WTC11 (cell line): ENCODE measurements at regions not wholly inside any gene's neighbourhood (a gene's known extent, or its start where the extent isn't known, plus 50 kb on each side); places are given as distances from the start of the nearest gene placed in this dataset.
A peak's percentile ranks its signal among the peaks of the same experiment; 100 is the strongest.

Source experiments
- ATAC-seq: fragments of 200-7000 bp; cut with Tn5 transposase; 2 replicates; pipeline ENCODE4 v1.10.0; 2021; ENCODE audit warnings: mild to moderate bottlenecking, moderate library complexity
- CTCF ChIA-PET: fragments of 300-600 bp; sonication (Branson Sonifier 250); formaldehyde crosslinking; loops from one replicate; lab custom pipeline; 2021; ENCODE audit warnings: antibody characterized with exemption; lab: Charles Lee
- POLR2A ChIA-PET: fragments of 350-600 bp; sonication (Branson Sonifier 250); formaldehyde crosslinking; loops from one replicate; lab custom pipeline; 2021; ENCODE audit warnings: antibody characterized with exemption; lab: Charles Lee
- DNase-seq: peaks from one replicate; pipeline ENCODE4 v3.0.0; 2021; ENCODE audit warnings: low spot score
- H3K27ac Mint-ChIP-seq: 2 replicates; pipeline ENCODE4 v1.8.0; 2021; ENCODE audit warnings: mixed read lengths
- H3K27me3 Mint-ChIP-seq: 2 replicates; pipeline ENCODE4 v1.8.0; 2021; ENCODE audit warnings: low read depth, mild to moderate bottlenecking, moderate library complexity, mixed read lengths
- H3K36me3 Mint-ChIP-seq: 2 replicates; pipeline ENCODE4 v1.8.0; 2021; ENCODE audit warnings: mixed read lengths
- H3K4me1 Mint-ChIP-seq: 2 replicates; pipeline ENCODE4 v1.8.0; 2022; ENCODE audit warnings: mixed read lengths
- H3K4me3 Mint-ChIP-seq: 2 replicates; pipeline ENCODE4 v1.8.0; 2021; ENCODE audit warnings: mild to moderate bottlenecking, moderate library complexity, mixed read lengths
- H3K9me3 Mint-ChIP-seq: 2 replicates; pipeline ENCODE4 v1.8.0; 2021; ENCODE audit warnings: mixed read lengths
- ATF1 ChIP-seq: sonication (generic); formaldehyde crosslinking; IDR thresholded peaks from 2 replicates; pipeline ENCODE4 v1.8.1; 2023; ENCODE audit warnings: mild to moderate bottlenecking, moderate library complexity, missing genetic modification reagents
- CBFB ChIP-seq: sonication (generic); formaldehyde crosslinking; IDR thresholded peaks from 2 replicates; pipeline ENCODE4 v1.8.1; 2022; ENCODE audit warnings: mild to moderate bottlenecking, low read depth, missing genetic modification reagents
- CREM ChIP-seq: sonication (generic); formaldehyde crosslinking; IDR thresholded peaks from 2 replicates; pipeline ENCODE4 v1.8.1; 2022; ENCODE audit warnings: mild to moderate bottlenecking, missing genetic modification reagents, moderate library complexity
- ELF4 ChIP-seq: sonication (generic); formaldehyde crosslinking; IDR thresholded peaks from 2 replicates; pipeline ENCODE4 v1.8.1; 2022; ENCODE audit warnings: low read depth, mild to moderate bottlenecking, moderate library complexity, missing genetic modification reagents
- FOXP1 ChIP-seq: sonication (generic); formaldehyde crosslinking; IDR thresholded peaks from 2 replicates; pipeline ENCODE4 v1.8.0; 2022; ENCODE audit warnings: missing genetic modification reagents, mild to moderate bottlenecking, moderate library complexity, borderline replicate concordance
- HMGA2 ChIP-seq: fragments of 250-450 bp; sonication (Bioruptor Pico); IDR thresholded peaks from 2 replicates; pipeline ENCODE4 v1.4.0; 2021; ENCODE audit warnings: mild to moderate bottlenecking, moderate library complexity
- KAT7 ChIP-seq: sonication (generic); formaldehyde crosslinking; IDR thresholded peaks from 2 replicates; pipeline ENCODE4 v1.8.1; 2023; ENCODE audit warnings: missing genetic modification reagents, mild to moderate bottlenecking, borderline replicate concordance
- NFATC4 ChIP-seq: fragments of 250-450 bp; sonication (Bioruptor Pico); IDR thresholded peaks from 2 replicates; pipeline ENCODE4 v1.9.0; 2021; ENCODE audit warnings: mild to moderate bottlenecking
- NFYB ChIP-seq: sonication (generic); formaldehyde crosslinking; conservative IDR thresholded peaks from 2 replicates; pipeline ENCODE4 v1.8.0; 2022; ENCODE audit warnings: low read depth, missing genetic modification reagents
- NR2C2 ChIP-seq: sonication (generic); formaldehyde crosslinking; IDR thresholded peaks from 2 replicates; pipeline ENCODE4 v1.8.0; 2022; ENCODE audit warnings: mild to moderate bottlenecking, missing genetic modification reagents
- NR3C1 ChIP-seq: sonication (generic); formaldehyde crosslinking; conservative IDR thresholded peaks from 2 replicates; pipeline ENCODE4 v1.8.1; 2023; ENCODE audit warnings: low read depth, mild to moderate bottlenecking, missing genetic modification reagents
- SOX15 ChIP-seq: fragments of 250-450 bp; sonication (Bioruptor Pico); IDR thresholded peaks from 2 replicates; pipeline ENCODE4 v1.9.0; 2021; ENCODE audit warnings: mild to moderate bottlenecking
- TEAD1 ChIP-seq: sonication (generic); formaldehyde crosslinking; IDR thresholded peaks from 2 replicates; pipeline ENCODE4 v1.8.0; 2022; ENCODE audit warnings: mild to moderate bottlenecking, missing genetic modification reagents
- ZNF138 ChIP-seq: sonication (generic); formaldehyde crosslinking; conservative IDR thresholded peaks from 2 replicates; pipeline ENCODE4 v1.8.1; 2022; ENCODE audit warnings: mild to moderate bottlenecking, moderate library complexity, missing genetic modification reagents
- ZNF232 ChIP-seq: sonication (generic); formaldehyde crosslinking; IDR thresholded peaks from 2 replicates; pipeline ENCODE4 v1.8.0; 2022; ENCODE audit warnings: mild to moderate bottlenecking, missing genetic modification reagents
- ZNF423 ChIP-seq: fragments of 250-450 bp; sonication (Bioruptor Pico); IDR thresholded peaks from 2 replicates; pipeline ENCODE4 v2.1.2; 2022; ENCODE audit warnings: mild to moderate bottlenecking, moderate library complexity
- TF ChIP-seq, protein P1 (sequence below): sonication (generic); formaldehyde crosslinking; IDR thresholded peaks from 2 replicates; pipeline ENCODE4 v1.8.1; 2022; ENCODE audit warnings: mild to moderate bottlenecking, missing genetic modification reagents, moderate library complexity, borderline replicate concordance
- TF ChIP-seq, protein P2 (sequence below): sonication (generic); formaldehyde crosslinking; IDR thresholded peaks from 2 replicates; pipeline ENCODE4 v1.8.0; 2023; ENCODE audit warnings: missing genetic modification reagents, mild to moderate bottlenecking, borderline replicate concordance
- TF ChIP-seq, protein P3 (sequence below): sonication (generic); formaldehyde crosslinking; IDR thresholded peaks from 2 replicates; pipeline ENCODE4 v1.8.1; 2023; ENCODE audit warnings: mild to moderate bottlenecking, missing genetic modification reagents, moderate library complexity
- TF ChIP-seq, protein P4 (sequence below): sonication (generic); formaldehyde crosslinking; conservative IDR thresholded peaks from 2 replicates; pipeline ENCODE4 v1.8.1; 2023; ENCODE audit warnings: mild to moderate bottlenecking, low read depth, missing genetic modification reagents, moderate library complexity
- TF ChIP-seq, protein P5 (sequence below): sonication (generic); formaldehyde crosslinking; IDR thresholded peaks from 2 replicates; pipeline ENCODE4 v1.8.0; 2022; ENCODE audit warnings: mild to moderate bottlenecking, missing genetic modification reagents

DNA sequence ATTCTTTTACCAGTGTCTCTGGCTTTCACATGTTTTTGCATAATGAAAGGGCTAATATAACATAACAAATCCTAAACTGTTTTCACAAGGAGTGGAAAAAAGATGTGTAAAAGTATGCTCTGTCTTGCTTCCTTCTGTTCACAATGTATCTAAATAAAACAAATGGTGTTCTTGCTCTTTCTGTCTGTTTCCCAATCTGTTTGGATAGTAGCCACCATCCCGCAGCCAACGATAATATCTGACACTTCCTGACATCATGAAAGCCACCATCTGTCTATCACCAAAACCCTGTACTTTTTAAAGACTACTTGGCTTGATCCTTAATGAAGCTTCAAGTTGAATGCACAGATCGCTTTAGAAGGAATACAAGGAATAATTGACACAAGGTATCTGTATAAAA is 246.2 kb downstream of the ETV1 start:
- Mint-ChIP-seq H3K27me3 (no peaks in the 10 kb centered on the region), H3K36me3 (no peaks in the 10 kb centered on the region)
- no peak for DNase-seq
- no peak for TF ChIP-seq NR3C1 (CRISPR knock-in tag)
- no peak for TF ChIP-seq ZNF232
- TF ChIP-seq NFATC4 (CRISPR knock-in tag) = no peak
- TF ChIP-seq, all 79 proteins: peak for 0
- no peak overlapping the region; the same call in 1 of the 2 replicates for H3K27ac Mint-ChIP-seq
- no peak overlapping the region for H3K4me3 Mint-ChIP-seq
- no peaks in the 10 kb centered on the region for H3K9me3 Mint-ChIP-seq
- peaks cover 34% of the 10 kb centered on the region for H3K4me1 Mint-ChIP-seq
- ChIA-PET CTCF (interaction anchor here (0.8 to 1.7 kb wide), 11 partner anchors 30 to 461 kb away, joined by 3 to 6 read pairs (median 3); no protein-coding TSS in a partner anchor), POLR2A (interaction anchor here (1.0 kb wide), 1 partner anchor 181 kb away, joined by 3 read pairs; no protein-coding TSS in a partner anchor)
- no peak for ATAC-seq

DNA sequence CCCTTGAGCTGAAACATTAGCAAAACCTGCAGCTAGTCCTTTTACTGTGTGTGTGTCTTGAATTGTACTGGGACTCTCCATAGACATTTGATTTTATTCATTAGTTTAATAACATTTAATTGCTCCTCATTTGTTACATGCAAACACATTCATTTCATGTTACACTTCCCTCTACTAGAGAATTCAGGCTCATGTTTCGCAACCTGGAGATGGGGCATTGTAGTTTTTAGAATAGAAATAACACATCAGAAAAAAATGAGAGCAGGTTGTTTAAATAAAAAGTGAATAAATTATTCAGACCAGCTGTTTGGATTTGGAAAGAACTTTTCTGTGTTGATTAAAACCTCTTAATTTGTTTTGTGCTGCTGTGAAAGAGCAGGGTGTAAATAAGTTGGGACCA is 243.9 kb downstream of the ETV1 start:
- no peak for DNase-seq
- Mint-ChIP-seq H3K27ac (no peak overlapping the region), H3K4me3 (no peak overlapping the region), H3K36me3 (no peaks in the 10 kb centered on the region), H3K4me1 (peaks cover 57% of the 10 kb centered on the region), H3K9me3 (no peaks in the 10 kb centered on the region), H3K27me3 (no peaks in the 10 kb centered on the region)
- POLR2A ChIA-PET = no interaction called here
- CTCF ChIA-PET = no interaction called here
- no peak for ATAC-seq
- no peak for TF ChIP-seq CREM (CRISPR knock-in tag)
- no peak for TF ChIP-seq CBFB (CRISPR knock-in tag)
- TF ChIP-seq ATF1 (CRISPR knock-in tag) = no peak
- TF ChIP-seq, protein P1, sequence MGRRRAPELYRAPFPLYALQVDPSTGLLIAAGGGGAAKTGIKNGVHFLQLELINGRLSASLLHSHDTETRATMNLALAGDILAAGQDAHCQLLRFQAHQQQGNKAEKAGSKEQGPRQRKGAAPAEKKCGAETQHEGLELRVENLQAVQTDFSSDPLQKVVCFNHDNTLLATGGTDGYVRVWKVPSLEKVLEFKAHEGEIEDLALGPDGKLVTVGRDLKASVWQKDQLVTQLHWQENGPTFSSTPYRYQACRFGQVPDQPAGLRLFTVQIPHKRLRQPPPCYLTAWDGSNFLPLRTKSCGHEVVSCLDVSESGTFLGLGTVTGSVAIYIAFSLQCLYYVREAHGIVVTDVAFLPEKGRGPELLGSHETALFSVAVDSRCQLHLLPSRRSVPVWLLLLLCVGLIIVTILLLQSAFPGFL (CRISPR knock-in tag) = no peak
- TF ChIP-seq, protein P2, sequence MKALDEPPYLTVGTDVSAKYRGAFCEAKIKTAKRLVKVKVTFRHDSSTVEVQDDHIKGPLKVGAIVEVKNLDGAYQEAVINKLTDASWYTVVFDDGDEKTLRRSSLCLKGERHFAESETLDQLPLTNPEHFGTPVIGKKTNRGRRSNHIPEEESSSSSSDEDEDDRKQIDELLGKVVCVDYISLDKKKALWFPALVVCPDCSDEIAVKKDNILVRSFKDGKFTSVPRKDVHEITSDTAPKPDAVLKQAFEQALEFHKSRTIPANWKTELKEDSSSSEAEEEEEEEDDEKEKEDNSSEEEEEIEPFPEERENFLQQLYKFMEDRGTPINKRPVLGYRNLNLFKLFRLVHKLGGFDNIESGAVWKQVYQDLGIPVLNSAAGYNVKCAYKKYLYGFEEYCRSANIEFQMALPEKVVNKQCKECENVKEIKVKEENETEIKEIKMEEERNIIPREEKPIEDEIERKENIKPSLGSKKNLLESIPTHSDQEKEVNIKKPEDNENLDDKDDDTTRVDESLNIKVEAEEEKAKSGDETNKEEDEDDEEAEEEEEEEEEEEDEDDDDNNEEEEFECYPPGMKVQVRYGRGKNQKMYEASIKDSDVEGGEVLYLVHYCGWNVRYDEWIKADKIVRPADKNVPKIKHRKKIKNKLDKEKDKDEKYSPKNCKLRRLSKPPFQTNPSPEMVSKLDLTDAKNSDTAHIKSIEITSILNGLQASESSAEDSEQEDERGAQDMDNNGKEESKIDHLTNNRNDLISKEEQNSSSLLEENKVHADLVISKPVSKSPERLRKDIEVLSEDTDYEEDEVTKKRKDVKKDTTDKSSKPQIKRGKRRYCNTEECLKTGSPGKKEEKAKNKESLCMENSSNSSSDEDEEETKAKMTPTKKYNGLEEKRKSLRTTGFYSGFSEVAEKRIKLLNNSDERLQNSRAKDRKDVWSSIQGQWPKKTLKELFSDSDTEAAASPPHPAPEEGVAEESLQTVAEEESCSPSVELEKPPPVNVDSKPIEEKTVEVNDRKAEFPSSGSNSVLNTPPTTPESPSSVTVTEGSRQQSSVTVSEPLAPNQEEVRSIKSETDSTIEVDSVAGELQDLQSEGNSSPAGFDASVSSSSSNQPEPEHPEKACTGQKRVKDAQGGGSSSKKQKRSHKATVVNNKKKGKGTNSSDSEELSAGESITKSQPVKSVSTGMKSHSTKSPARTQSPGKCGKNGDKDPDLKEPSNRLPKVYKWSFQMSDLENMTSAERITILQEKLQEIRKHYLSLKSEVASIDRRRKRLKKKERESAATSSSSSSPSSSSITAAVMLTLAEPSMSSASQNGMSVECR = no peak
- TF ChIP-seq, protein P3, sequence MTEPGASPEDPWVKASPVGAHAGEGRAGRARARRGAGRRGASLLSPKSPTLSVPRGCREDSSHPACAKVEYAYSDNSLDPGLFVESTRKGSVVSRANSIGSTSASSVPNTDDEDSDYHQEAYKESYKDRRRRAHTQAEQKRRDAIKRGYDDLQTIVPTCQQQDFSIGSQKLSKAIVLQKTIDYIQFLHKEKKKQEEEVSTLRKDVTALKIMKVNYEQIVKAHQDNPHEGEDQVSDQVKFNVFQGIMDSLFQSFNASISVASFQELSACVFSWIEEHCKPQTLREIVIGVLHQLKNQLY (CRISPR knock-in tag) = no peak
- TF ChIP-seq ELF4 (CRISPR knock-in tag) = no peak
- no peak for TF ChIP-seq ZNF138 (CRISPR knock-in tag)
- TF ChIP-seq NFYB (CRISPR knock-in tag) = no peak
- TF ChIP-seq KAT7 (CRISPR knock-in tag) = no peak

DNA sequence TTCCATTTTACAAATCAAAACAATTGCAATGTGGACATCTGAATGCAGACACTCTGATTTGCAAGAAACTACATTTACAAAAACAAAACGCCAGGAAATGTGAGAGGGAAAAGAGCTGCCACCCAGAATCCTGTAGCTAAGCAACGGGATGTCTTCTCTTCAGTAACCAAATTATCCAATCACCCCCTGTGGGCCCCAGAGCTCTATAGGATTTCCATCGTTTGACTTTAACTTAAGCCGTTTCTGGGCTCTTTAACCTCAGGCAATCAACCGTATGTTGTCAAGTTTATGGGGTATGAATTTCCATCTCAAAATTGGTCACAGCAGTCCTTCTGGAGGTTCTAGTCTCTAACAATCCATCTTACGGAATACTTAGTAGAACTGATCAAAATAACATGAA is 240.5 kb downstream of the ETV1 start:
- ATAC-seq (peak; percentile 92), DNase-seq (no peak)
- Mint-ChIP-seq H3K4me1 (peaks cover 46% of the 10 kb centered on the region), H3K4me3 (peak overlapping the region; percentile 33; the same call in 1 of the 2 replicates), H3K9me3 (no peaks in the 10 kb centered on the region), H3K36me3 (no peaks in the 10 kb centered on the region), H3K27me3 (no peaks in the 10 kb centered on the region), H3K27ac (peak overlapping the region; percentile 48; the same call in 1 of the 2 replicates)
- ChIA-PET POLR2A (no interaction called here), CTCF (no interaction called here)
- TF ChIP-seq CREM (CRISPR knock-in tag) = no peak
- no peak for TF ChIP-seq FOXP1 (CRISPR knock-in tag)
- no peak for TF ChIP-seq NR2C2
- TF ChIP-seq, protein P4, sequence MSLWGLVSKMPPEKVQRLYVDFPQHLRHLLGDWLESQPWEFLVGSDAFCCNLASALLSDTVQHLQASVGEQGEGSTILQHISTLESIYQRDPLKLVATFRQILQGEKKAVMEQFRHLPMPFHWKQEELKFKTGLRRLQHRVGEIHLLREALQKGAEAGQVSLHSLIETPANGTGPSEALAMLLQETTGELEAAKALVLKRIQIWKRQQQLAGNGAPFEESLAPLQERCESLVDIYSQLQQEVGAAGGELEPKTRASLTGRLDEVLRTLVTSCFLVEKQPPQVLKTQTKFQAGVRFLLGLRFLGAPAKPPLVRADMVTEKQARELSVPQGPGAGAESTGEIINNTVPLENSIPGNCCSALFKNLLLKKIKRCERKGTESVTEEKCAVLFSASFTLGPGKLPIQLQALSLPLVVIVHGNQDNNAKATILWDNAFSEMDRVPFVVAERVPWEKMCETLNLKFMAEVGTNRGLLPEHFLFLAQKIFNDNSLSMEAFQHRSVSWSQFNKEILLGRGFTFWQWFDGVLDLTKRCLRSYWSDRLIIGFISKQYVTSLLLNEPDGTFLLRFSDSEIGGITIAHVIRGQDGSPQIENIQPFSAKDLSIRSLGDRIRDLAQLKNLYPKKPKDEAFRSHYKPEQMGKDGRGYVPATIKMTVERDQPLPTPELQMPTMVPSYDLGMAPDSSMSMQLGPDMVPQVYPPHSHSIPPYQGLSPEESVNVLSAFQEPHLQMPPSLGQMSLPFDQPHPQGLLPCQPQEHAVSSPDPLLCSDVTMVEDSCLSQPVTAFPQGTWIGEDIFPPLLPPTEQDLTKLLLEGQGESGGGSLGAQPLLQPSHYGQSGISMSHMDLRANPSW (CRISPR knock-in tag) = no peak
- no peak for TF ChIP-seq TEAD1 (CRISPR knock-in tag)
- TF ChIP-seq, protein P3 (CRISPR knock-in tag) = no peak
- TF ChIP-seq ZNF423 (CRISPR knock-in tag) = no peak
- no peak for TF ChIP-seq HMGA2
- no peak for TF ChIP-seq SOX15 (CRISPR knock-in tag)
- TF ChIP-seq, protein P5, sequence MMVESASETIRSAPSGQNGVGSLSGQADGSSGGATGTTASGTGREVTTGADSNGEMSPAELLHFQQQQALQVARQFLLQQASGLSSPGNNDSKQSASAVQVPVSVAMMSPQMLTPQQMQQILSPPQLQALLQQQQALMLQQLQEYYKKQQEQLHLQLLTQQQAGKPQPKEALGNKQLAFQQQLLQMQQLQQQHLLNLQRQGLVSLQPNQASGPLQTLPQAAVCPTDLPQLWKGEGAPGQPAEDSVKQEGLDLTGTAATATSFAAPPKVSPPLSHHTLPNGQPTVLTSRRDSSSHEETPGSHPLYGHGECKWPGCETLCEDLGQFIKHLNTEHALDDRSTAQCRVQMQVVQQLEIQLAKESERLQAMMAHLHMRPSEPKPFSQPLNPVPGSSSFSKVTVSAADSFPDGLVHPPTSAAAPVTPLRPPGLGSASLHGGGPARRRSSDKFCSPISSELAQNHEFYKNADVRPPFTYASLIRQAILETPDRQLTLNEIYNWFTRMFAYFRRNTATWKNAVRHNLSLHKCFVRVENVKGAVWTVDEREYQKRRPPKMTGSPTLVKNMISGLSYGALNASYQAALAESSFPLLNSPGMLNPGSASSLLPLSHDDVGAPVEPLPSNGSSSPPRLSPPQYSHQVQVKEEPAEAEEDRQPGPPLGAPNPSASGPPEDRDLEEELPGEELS (CRISPR knock-in tag) = no peak
